IMR-90 (cell line): ENCODE measurements at regions not wholly inside any gene's neighbourhood (a gene's known extent, or its start where the extent isn't known, plus 50 kb on each side); places are given as distances from the start of the nearest gene placed in this dataset.

ENCODE experiments used
- BHLHE40 ChIP-seq: fragments of 150-350 bp; IDR thresholded peaks from 2 replicates; pipeline ENCODE4 v1.6.1; 2016; ENCODE audit warnings: mild to moderate bottlenecking, low read depth, low read length
- MAFK ChIP-seq: IDR thresholded peaks from 2 replicates; pipeline ENCODE4 v1.6.1; 2012; ENCODE audit warnings: low read depth, low read length, improper control_type of control experiment
- MXI1 ChIP-seq: IDR thresholded peaks from 2 replicates; pipeline ENCODE4 v1.6.1; 2012; ENCODE audit warnings: low read depth, mild to moderate bottlenecking, low read length, moderate library complexity, borderline replicate concordance
- POLR2A ChIP-seq: IDR thresholded peaks from 2 replicates; pipeline ENCODE4 v1.6.1; 2012; ENCODE audit warnings: mild to moderate bottlenecking, low read depth, low read length
- RAD21 ChIP-seq: IDR thresholded peaks from 2 replicates; pipeline ENCODE4 v1.6.1; 2012; ENCODE audit warnings: low read length, improper control_type of control experiment
- RCOR1 ChIP-seq: IDR thresholded peaks from 2 replicates; pipeline ENCODE4 v1.6.1; 2012; ENCODE audit warnings: mild to moderate bottlenecking, low read length, improper control_type of control experiment; ENCODE audit not compliant: insufficient replicate concordance
- RFX5 ChIP-seq: IDR thresholded peaks from 2 replicates; pipeline ENCODE4 v1.8.0; 2012; ENCODE audit warnings: low read depth, mild to moderate bottlenecking, low read length, moderate library complexity
- SMC3 ChIP-seq: fragments of 150-350 bp; IDR thresholded peaks from 2 replicates; pipeline ENCODE4 v1.6.1; 2016; ENCODE audit warnings: low read depth, mild to moderate bottlenecking, antibody characterized with exemption, low read length, moderate library complexity
- USF2 ChIP-seq: fragments of 150-350 bp; IDR thresholded peaks from 2 replicates; pipeline ENCODE4 v1.6.1; 2017; ENCODE audit warnings: mild to moderate bottlenecking, antibody characterized with exemption, low read length, low read depth
- TF ChIP-seq, protein P1 (sequence below): conservative IDR thresholded peaks from 2 replicates; pipeline ENCODE4 v1.5.1; 2012; ENCODE audit warnings: mild to moderate bottlenecking, low read depth, low read length, improper control_type of control experiment

DNA sequence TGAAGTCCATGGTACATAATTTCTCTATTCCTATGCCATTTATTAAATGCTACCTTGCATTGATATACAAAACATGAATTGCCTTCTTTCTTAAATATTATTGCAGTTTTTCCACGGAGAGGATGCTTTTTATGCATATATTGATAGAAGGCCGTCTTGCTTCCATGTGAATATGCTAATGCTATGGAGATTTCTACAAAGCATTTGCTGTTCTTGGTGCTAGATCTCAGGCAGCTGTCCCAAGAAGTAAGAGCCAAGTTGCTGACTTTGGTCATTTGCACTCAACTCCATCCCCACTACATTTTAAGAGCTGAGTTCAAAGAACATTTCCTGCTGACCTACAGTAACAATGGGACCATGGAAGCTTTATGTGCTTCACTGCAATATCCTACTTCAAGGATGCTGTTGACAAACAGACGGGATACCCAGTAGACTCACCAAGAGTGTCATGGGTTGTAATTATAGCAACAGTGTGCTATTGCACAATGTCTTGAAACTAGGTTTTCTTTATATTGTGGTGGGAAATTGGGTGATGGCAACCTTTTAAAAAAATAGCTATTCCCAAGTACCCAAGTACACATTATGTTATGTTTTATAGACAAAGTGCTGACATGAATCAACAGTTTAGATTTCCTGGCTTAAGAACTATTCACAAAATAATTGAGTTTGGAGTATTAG, 1172.4 kb upstream of the PIK3C3 start:
- TF ChIP-seq, protein P1, sequence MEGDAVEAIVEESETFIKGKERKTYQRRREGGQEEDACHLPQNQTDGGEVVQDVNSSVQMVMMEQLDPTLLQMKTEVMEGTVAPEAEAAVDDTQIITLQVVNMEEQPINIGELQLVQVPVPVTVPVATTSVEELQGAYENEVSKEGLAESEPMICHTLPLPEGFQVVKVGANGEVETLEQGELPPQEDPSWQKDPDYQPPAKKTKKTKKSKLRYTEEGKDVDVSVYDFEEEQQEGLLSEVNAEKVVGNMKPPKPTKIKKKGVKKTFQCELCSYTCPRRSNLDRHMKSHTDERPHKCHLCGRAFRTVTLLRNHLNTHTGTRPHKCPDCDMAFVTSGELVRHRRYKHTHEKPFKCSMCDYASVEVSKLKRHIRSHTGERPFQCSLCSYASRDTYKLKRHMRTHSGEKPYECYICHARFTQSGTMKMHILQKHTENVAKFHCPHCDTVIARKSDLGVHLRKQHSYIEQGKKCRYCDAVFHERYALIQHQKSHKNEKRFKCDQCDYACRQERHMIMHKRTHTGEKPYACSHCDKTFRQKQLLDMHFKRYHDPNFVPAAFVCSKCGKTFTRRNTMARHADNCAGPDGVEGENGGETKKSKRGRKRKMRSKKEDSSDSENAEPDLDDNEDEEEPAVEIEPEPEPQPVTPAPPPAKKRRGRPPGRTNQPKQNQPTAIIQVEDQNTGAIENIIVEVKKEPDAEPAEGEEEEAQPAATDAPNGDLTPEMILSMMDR: no peak
- TF ChIP-seq USF2 (no peak), POLR2A (no peak), RAD21 (no peak), RFX5 (no peak), RCOR1 (no peak), BHLHE40 (no peak), MXI1 (no peak), SMC3 (no peak), MAFK (no peak)
